Fibroblast of lung (primary cell): ENCODE measurements at regions not wholly inside any gene's neighbourhood (a gene's known extent, or its start where the extent isn't known, plus 50 kb on each side); places are given as distances from the start of the nearest gene placed in this dataset.

Experiments
- DNase-seq, 2 donors: peaks; one replicate each; pipeline versions ENCODE4 v3.0.0 to v3.0.0-alpha.2; 2010; ENCODE audit warnings: low read depth in 2 of 2
- H2AFZ ChIP-seq: 2 replicates; pipeline ENCODE4 v1.5.1; 2012; ENCODE audit warnings: low read length, control low read depth, inconsistent platforms
- H3K27ac ChIP-seq: 2 replicates; pipeline ENCODE4 v1.5.1; 2011; ENCODE audit warnings: low read length, control low read depth; ENCODE audit not compliant: insufficient read depth
- H3K27me3 ChIP-seq: 2 replicates; pipeline ENCODE4 v1.5.1; 2011; ENCODE audit warnings: mild to moderate bottlenecking, low read length; ENCODE audit not compliant: control insufficient read depth, insufficient read depth
- H3K36me3 ChIP-seq: 2 replicates; pipeline ENCODE4 v1.5.1; 2011; ENCODE audit warnings: low read length; ENCODE audit not compliant: control insufficient read depth, insufficient read depth
- H3K4me1 ChIP-seq: 2 replicates; pipeline ENCODE4 v1.5.1; 2011; ENCODE audit warnings: low read length; ENCODE audit not compliant: control insufficient read depth, insufficient read depth; ENCODE audit errors: extremely low read depth
- H3K4me2 ChIP-seq: 2 replicates; pipeline ENCODE4 v1.5.1; 2011; ENCODE audit warnings: low read length, control low read depth; ENCODE audit not compliant: insufficient read depth; ENCODE audit errors: extremely low read depth
- H3K4me3 ChIP-seq, 4 experiments: fragments of 200-600 bp in 1 of 4; sonication (generic) in 1 of 4; replicated peaks in 1 of 4; 2 replicates each; pipeline ENCODE4 v1.5.1; 2011 to 2016; ENCODE audit warnings: low read length in 4 of 4, low read depth in 3 of 4, mild to moderate bottlenecking in 3 of 4, control low read depth in 2 of 4, inconsistent platforms in 1 of 4, mixed read lengths in 1 of 4; ENCODE audit not compliant: insufficient read depth in 1 of 4; ENCODE audit errors: control extremely low read depth in 1 of 4
- H3K79me2 ChIP-seq: 2 replicates; pipeline ENCODE4 v1.5.1; 2012; ENCODE audit warnings: mild to moderate bottlenecking, low read length, inconsistent platforms; ENCODE audit not compliant: control insufficient read depth, insufficient read depth
- H3K9ac ChIP-seq: 2 replicates; pipeline ENCODE4 v1.5.1; 2011; ENCODE audit warnings: mild to moderate bottlenecking, low read length, control low read depth; ENCODE audit not compliant: insufficient read depth
- H3K9me3 ChIP-seq: 2 replicates; pipeline ENCODE4 v1.5.1; 2012; ENCODE audit warnings: low read depth, low read length; ENCODE audit not compliant: control insufficient read depth, insufficient read depth
- H4K20me1 ChIP-seq: 2 replicates; pipeline ENCODE4 v1.5.1; 2011; ENCODE audit warnings: low read length; ENCODE audit not compliant: control insufficient read depth, insufficient read depth; ENCODE audit errors: extremely low read depth
- EZH2 ChIP-seq: IDR thresholded peaks from 2 replicates; pipeline ENCODE4 v1.5.1; 2012; ENCODE audit warnings: low read length, control low read depth, mild to moderate bottlenecking; ENCODE audit errors: missing control alignments
- TF ChIP-seq, protein P1 (sequence below), 2 donors: IDR thresholded peaks in 1 of 2; conservative IDR thresholded peaks in 1 of 2; 1 replicate in 1 of 2; 2 replicates in 1 of 2; pipeline ENCODE4 v1.5.1; 2011 to 2012; ENCODE audit warnings: low read length in 2 of 2, control low read depth in 1 of 2, inconsistent platforms in 1 of 2, low read depth in 1 of 2, mild to moderate bottlenecking in 1 of 2

DNA sequence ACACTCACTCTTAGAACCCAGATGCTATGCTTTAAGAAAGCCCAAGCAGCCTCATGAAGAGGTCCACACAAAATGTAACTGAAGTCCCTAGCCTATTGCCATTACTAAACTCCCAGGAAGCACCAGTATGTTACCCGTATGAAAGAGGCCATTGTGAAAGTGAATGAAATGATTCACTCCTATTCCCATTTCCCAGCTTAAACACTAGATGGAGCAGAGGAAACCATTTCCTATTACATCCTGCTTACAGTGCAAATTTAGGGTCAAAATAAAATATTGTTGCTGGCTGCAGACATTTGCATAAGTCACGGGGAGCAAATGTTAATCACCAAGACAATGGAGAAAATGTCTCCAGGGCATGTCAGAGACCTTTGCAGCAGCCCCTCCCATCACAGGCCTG lies 989.7 kb upstream of the CRIM1 start:
- Histone ChIP-seq H3K79me2 (no peaks in the 10 kb centered on the region), H3K4me1 (no peaks in the 10 kb centered on the region), H3K4me3 (no peak overlapping the region), H3K27ac (no peak overlapping the region), H3K36me3 (no peaks in the 10 kb centered on the region), H3K27me3 (no peaks in the 10 kb centered on the region), H2AFZ (no peak overlapping the region), H3K4me2 (no peak overlapping the region), H4K20me1 (no peaks in the 10 kb centered on the region), H3K9ac (no peak overlapping the region), H3K9me3 (no peaks in the 10 kb centered on the region)
- TF ChIP-seq EZH2: no peak
- TF ChIP-seq, protein P1, sequence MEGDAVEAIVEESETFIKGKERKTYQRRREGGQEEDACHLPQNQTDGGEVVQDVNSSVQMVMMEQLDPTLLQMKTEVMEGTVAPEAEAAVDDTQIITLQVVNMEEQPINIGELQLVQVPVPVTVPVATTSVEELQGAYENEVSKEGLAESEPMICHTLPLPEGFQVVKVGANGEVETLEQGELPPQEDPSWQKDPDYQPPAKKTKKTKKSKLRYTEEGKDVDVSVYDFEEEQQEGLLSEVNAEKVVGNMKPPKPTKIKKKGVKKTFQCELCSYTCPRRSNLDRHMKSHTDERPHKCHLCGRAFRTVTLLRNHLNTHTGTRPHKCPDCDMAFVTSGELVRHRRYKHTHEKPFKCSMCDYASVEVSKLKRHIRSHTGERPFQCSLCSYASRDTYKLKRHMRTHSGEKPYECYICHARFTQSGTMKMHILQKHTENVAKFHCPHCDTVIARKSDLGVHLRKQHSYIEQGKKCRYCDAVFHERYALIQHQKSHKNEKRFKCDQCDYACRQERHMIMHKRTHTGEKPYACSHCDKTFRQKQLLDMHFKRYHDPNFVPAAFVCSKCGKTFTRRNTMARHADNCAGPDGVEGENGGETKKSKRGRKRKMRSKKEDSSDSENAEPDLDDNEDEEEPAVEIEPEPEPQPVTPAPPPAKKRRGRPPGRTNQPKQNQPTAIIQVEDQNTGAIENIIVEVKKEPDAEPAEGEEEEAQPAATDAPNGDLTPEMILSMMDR (conservative IDR thresholded peaks at IDR 0.05 in 1 of 2, IDR thresholded peaks at IDR 0.05 in 1 of 2; ENCODE audit: low read depth in 1 of 2, low read length in 2 of 2): no peak
- DNase-seq: peak in 1 of 2 donors; percentile 2

DNA sequence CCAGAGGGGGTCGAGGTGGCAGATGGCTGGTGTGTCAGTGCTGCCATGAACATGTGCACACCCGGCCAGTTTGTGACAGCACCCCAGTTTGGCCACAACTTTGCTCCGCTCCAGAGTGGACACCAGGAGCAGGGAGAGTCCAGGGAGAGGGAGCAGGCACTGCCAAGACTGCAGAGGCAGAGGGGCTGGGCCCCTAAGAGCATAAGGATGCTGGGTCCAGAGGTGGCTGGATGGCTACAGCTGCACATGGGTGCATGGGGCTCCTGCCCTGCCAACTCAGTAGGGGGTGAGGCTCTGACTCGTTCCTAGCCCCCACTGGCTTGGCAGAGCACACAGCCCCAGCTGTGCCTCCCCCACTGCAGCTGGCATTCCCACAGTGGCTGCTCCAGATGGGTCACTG lies 999.2 kb upstream of the CRIM1 start:
- no peak overlapping the region for H3K27ac ChIP-seq
- no peak overlapping the region for H3K4me2 ChIP-seq
- no peaks in the 10 kb centered on the region for H3K27me3 ChIP-seq
- TF ChIP-seq, protein P1 (conservative IDR thresholded peaks at IDR 0.05 in 1 of 2, IDR thresholded peaks at IDR 0.05 in 1 of 2; ENCODE audit: low read depth in 1 of 2, low read length in 2 of 2): no peak
- TF ChIP-seq EZH2: no peak
- no peaks in the 10 kb centered on the region for H3K4me1 ChIP-seq
- DNase-seq: no peak
- no peaks in the 10 kb centered on the region for H3K9me3 ChIP-seq
- no peaks in the 10 kb centered on the region for H4K20me1 ChIP-seq
- H3K9ac ChIP-seq: no peak overlapping the region
- H2AFZ ChIP-seq: no peak overlapping the region
- no peaks in the 10 kb centered on the region for H3K79me2 ChIP-seq
- H3K4me3 ChIP-seq: no peak overlapping the region
- H3K36me3 ChIP-seq: no peaks in the 10 kb centered on the region

DNA sequence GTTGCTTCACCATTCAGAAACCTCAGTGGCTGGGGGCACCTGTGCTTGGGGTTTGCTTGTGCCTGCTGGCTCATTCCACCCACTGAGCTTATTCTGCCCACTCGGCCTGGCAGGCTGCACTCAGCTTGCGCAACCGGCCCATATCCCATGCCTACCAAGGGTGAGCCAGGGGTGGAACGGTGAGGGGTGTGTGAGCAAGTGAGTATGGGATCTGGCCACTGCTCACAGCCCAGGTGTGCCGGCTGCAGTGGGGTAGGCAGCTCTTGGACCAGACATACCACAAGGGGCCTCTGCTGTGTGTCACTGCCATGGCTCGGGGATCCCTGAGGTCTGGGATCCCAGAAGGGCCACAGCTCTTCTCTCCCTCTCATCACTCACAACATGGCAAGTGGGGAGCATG lies 1000.5 kb upstream of the CRIM1 start:
- H2AFZ ChIP-seq: no peak overlapping the region
- H3K9ac ChIP-seq: no peak overlapping the region
- no peak overlapping the region for H3K4me2 ChIP-seq
- H3K4me1 ChIP-seq: no peaks in the 10 kb centered on the region
- H4K20me1 ChIP-seq: no peaks in the 10 kb centered on the region
- no peaks in the 10 kb centered on the region for H3K36me3 ChIP-seq
- no peaks in the 10 kb centered on the region for H3K9me3 ChIP-seq
- H3K4me3 ChIP-seq: no peak overlapping the region
- no peaks in the 10 kb centered on the region for H3K27me3 ChIP-seq
- TF ChIP-seq, protein P1 (conservative IDR thresholded peaks at IDR 0.05 in 1 of 2, IDR thresholded peaks at IDR 0.05 in 1 of 2; ENCODE audit: low read depth in 1 of 2, low read length in 2 of 2): no peak
- no peak for TF ChIP-seq EZH2
- H3K79me2 ChIP-seq: no peaks in the 10 kb centered on the region
- H3K27ac ChIP-seq: no peak overlapping the region
- no peak for DNase-seq
